Stimulated activated CD8-positive, alpha-beta memory T cell treated with anti-CD3 and anti-CD28 coated beads, Interleukin-15, amount 100 ng/mL, for 24 hours (primary cell): ENCODE measurements at regions not wholly inside any gene's neighbourhood (a gene's known extent, or its start where the extent isn't known, plus 50 kb on each side); places are given as distances from the start of the nearest gene placed in this dataset.

Experiments used
- DNase-seq: peaks from one replicate; pipeline ENCODE4 v3.0.0-alpha.2; 2020; ENCODE audit warnings: low read depth

GRCh38 chr10:113420057-113420732, 132.7 kb upstream of the HABP2 start:
- DNase-seq = no peak

GRCh38 chr10:113420733-113421675, 131.8 kb upstream of the HABP2 start:
- DNase-seq = no peak

GRCh38 chr10:113422371-113422770, 130.5 kb upstream of the HABP2 start:
- no peak for DNase-seq

GRCh38 chr10:113423981-113424721, 128.7 kb upstream of the HABP2 start:
- no peak for DNase-seq

GRCh38 chr10:113425008-113425407, 127.8 kb upstream of the HABP2 start:
- no peak for DNase-seq

- DNase-seq = no peak
Observed at GRCh38 chr10:113425541-113425951, 127.3 kb upstream of the HABP2 start.

GRCh38 chr10:113426181-113426877, 126.5 kb upstream of the HABP2 start:
- no peak for DNase-seq

- no peak for DNase-seq
Observed at GRCh38 chr10:113427236-113427735, 125.6 kb upstream of the HABP2 start.

GRCh38 chr10:113427811-113428558, 124.9 kb upstream of the HABP2 start:
- no peak for DNase-seq

- no peak for DNase-seq
Observed at GRCh38 chr10:113430634-113431397, 122.0 kb upstream of the HABP2 start.

GRCh38 chr10:113431398-113432160, 121.3 kb upstream of the HABP2 start:
- no peak for DNase-seq

GRCh38 chr10:113433711-113434110, 119.1 kb upstream of the HABP2 start:
- no peak for DNase-seq

GRCh38 chr10:113434315-113434714, 118.5 kb upstream of the HABP2 start:
- DNase-seq = no peak

- no peak for DNase-seq
Observed at GRCh38 chr10:113434950-113435349, 117.9 kb upstream of the HABP2 start.

- DNase-seq = no peak
Observed at GRCh38 chr10:113435881-113436280, 117.0 kb upstream of the HABP2 start.

- DNase-seq = no peak
Observed at GRCh38 chr10:113436851-113437250, 116.0 kb upstream of the HABP2 start.

GRCh38 chr10:113438652-113439051, 114.2 kb upstream of the HABP2 start:
- no peak for DNase-seq

- no peak for DNase-seq
Observed at GRCh38 chr10:113441220-113441619, 111.6 kb upstream of the HABP2 start.

- no peak for DNase-seq
Observed at GRCh38 chr10:113441686-113442270, 111.1 kb upstream of the HABP2 start.
